HEK293 (cell line): ENCODE measurements at regions not wholly inside any gene's neighbourhood (a gene's known extent, or its start where the extent isn't known, plus 50 kb on each side); places are given as distances from the start of the nearest gene placed in this dataset.
"Not testable (repeated sequence)": the region's sequence is repeated elsewhere in the genome, so short reads cannot be mapped to it uniquely, and the experiment has no call there.

Source experiments
- CTCF ChIA-PET: fragments of 350-600 bp; formaldehyde crosslinking; extraction: SDS; loops from one replicate; lab custom pipeline; 2021; ENCODE audit warnings: antibody characterized with exemption; lab: Yijun Ruan, JAX
- POLR2A ChIA-PET: fragments of 300-600 bp; formaldehyde crosslinking; extraction: SDS; loops from one replicate; lab custom pipeline; 2020; ENCODE audit warnings: antibody characterized with exemption, inconsistent platforms; lab: Yijun Ruan, JAX
- H3K27ac ChIP-seq: fragments of 200-500 bp; sonication (Bioruptor generic); 2 replicates; pipeline ENCODE4 v1.5.1; 2014; ENCODE audit warnings: low read depth, low read length, control low read depth, inconsistent platforms; ENCODE audit errors: extremely low read depth
- H3K36me3 ChIP-seq, 2 experiments: fragments of 200-500 bp in 1 of 2; sonication (Bioruptor generic) in 1 of 2; 1 replicate in 1 of 2; 2 replicates in 1 of 2; pipeline ENCODE4 v1.5.1; 2014 to 2017; ENCODE audit warnings: inconsistent platforms in 2 of 2, low read length in 2 of 2; ENCODE audit not compliant: control insufficient read depth in 2 of 2, insufficient read depth in 1 of 2
- H3K4me1 ChIP-seq: fragments of 200-500 bp; sonication (Bioruptor generic); 2 replicates; pipeline ENCODE4 v1.5.1; 2014; ENCODE audit warnings: mild to moderate bottlenecking, low read length, inconsistent platforms; ENCODE audit not compliant: control insufficient read depth, insufficient read depth
- H3K4me3 ChIP-seq: 2 replicates; pipeline ENCODE4 v1.5.1; 2011; ENCODE audit warnings: low read depth, mild to moderate bottlenecking, control low read depth, low read length, moderate library complexity
- H3K9me3 ChIP-seq: fragments of 200-500 bp; sonication (Bioruptor generic); 2 replicates; pipeline ENCODE4 v1.5.1; 2014; ENCODE audit warnings: low read depth, low read length, inconsistent platforms; ENCODE audit not compliant: control insufficient read depth, insufficient read depth
- BCL11B ChIP-seq: fragments of 450-650 bp; formaldehyde crosslinking; IDR thresholded peaks from 2 replicates; pipeline ENCODE4 v1.5.1; 2016; ENCODE audit warnings: low read depth, missing biosample characterization, missing genetic modification characterization
- BCL6B ChIP-seq: fragments of 450-650 bp; formaldehyde crosslinking; IDR thresholded peaks from 2 replicates; pipeline ENCODE4 v1.5.1; 2017; ENCODE audit warnings: missing biosample characterization, missing genetic modification characterization
- HOXC10 ChIP-seq: sonication (generic); formaldehyde crosslinking; IDR thresholded peaks from 2 replicates; pipeline ENCODE4 v1.8.1; 2023; ENCODE audit warnings: mild to moderate bottlenecking, missing genetic modification reagents
- TRIM28 ChIP-seq: IDR thresholded peaks from 2 replicates; pipeline ENCODE4 v1.6.1; 2011; ENCODE audit warnings: low read length, control low read depth, borderline replicate concordance
- ZBTB17 ChIP-seq: fragments of 450-650 bp; formaldehyde crosslinking; IDR thresholded peaks from 2 replicates; pipeline ENCODE4 v1.5.1; 2016; ENCODE audit warnings: missing biosample characterization, missing genetic modification characterization
- ZBTB8A ChIP-seq: fragments of 450-650 bp; formaldehyde crosslinking; IDR thresholded peaks from 2 replicates; pipeline ENCODE4 v1.5.1; 2016; ENCODE audit warnings: missing biosample characterization, missing genetic modification characterization
- ZNF133 ChIP-seq: fragments of 450-650 bp; formaldehyde crosslinking; IDR thresholded peaks from 2 replicates; pipeline ENCODE4 v1.5.1; 2016; ENCODE audit warnings: missing biosample characterization, missing genetic modification characterization
- ZNF146 ChIP-seq: fragments of 450-650 bp; formaldehyde crosslinking; IDR thresholded peaks from 2 replicates; pipeline ENCODE4 v1.5.1; 2016; ENCODE audit warnings: missing biosample characterization, missing genetic modification characterization
- ZNF184 ChIP-seq: fragments of 450-650 bp; IDR thresholded peaks from 2 replicates; pipeline ENCODE4 v1.5.1; 2018; ENCODE audit warnings: missing biosample characterization, mild to moderate bottlenecking, missing genetic modification characterization
- ZNF292 ChIP-seq: fragments of 450-650 bp; formaldehyde crosslinking; IDR thresholded peaks from 2 replicates; pipeline ENCODE4 v1.5.1; 2016; ENCODE audit warnings: low read depth, missing biosample characterization, missing genetic modification characterization, borderline replicate concordance
- ZNF366 ChIP-seq: fragments of 450-650 bp; formaldehyde crosslinking; conservative IDR thresholded peaks from 2 replicates; pipeline ENCODE4 v1.5.1; 2016; ENCODE audit warnings: missing biosample characterization, missing genetic modification characterization
- ZNF394 ChIP-seq: fragments of 450-650 bp; formaldehyde crosslinking; IDR thresholded peaks from 2 replicates; pipeline ENCODE4 v1.5.1; 2016; ENCODE audit warnings: missing biosample characterization, missing genetic modification characterization, mild to moderate bottlenecking, moderate library complexity, borderline replicate concordance
- ZNF398 ChIP-seq: fragments of 450-650 bp; formaldehyde crosslinking; IDR thresholded peaks from 2 replicates; pipeline ENCODE4 v1.5.1; 2017; ENCODE audit warnings: missing biosample characterization, missing genetic modification characterization
- ZNF426 ChIP-seq: fragments of 450-650 bp; formaldehyde crosslinking; IDR thresholded peaks from 2 replicates; pipeline ENCODE4 v1.5.1; 2017; ENCODE audit warnings: missing biosample characterization, missing genetic modification characterization, mild to moderate bottlenecking, inconsistent platforms, moderate library complexity
- ZNF433 ChIP-seq: fragments of 450-650 bp; formaldehyde crosslinking; IDR thresholded peaks from 2 replicates; pipeline ENCODE4 v1.5.1; 2016; ENCODE audit warnings: missing biosample characterization, missing genetic modification characterization, low read depth
- ZNF473 ChIP-seq: fragments of 450-650 bp; formaldehyde crosslinking; IDR thresholded peaks from 2 replicates; pipeline ENCODE4 v1.5.1; 2017; ENCODE audit warnings: missing biosample characterization, missing genetic modification characterization
- ZNF501 ChIP-seq: fragments of 450-650 bp; formaldehyde crosslinking; IDR thresholded peaks from 2 replicates; pipeline ENCODE4 v1.5.1; 2016; ENCODE audit warnings: missing biosample characterization, missing genetic modification characterization
- ZNF544 ChIP-seq: fragments of 450-650 bp; formaldehyde crosslinking; IDR thresholded peaks from 2 replicates; pipeline ENCODE4 v1.5.0; 2017; ENCODE audit warnings: missing biosample characterization, missing genetic modification characterization
- ZNF558 ChIP-seq: fragments of 450-650 bp; formaldehyde crosslinking; IDR thresholded peaks from 2 replicates; pipeline ENCODE4 v1.5.1; 2016; ENCODE audit warnings: missing biosample characterization, missing genetic modification characterization
- ZNF658 ChIP-seq: fragments of 450-650 bp; formaldehyde crosslinking; IDR thresholded peaks from 2 replicates; pipeline ENCODE4; 2016; ENCODE audit warnings: missing biosample characterization, missing genetic modification characterization
- ZNF677 ChIP-seq: fragments of 450-650 bp; IDR thresholded peaks from 2 replicates; pipeline ENCODE4 v1.5.0; 2018; ENCODE audit warnings: missing biosample characterization, mild to moderate bottlenecking, missing genetic modification characterization, moderate library complexity
- ZSCAN23 ChIP-seq: fragments of 450-650 bp; formaldehyde crosslinking; IDR thresholded peaks from 2 replicates; pipeline ENCODE4 v1.5.1; 2016; ENCODE audit warnings: missing biosample characterization, missing genetic modification characterization
- ZSCAN30 ChIP-seq: fragments of 450-650 bp; IDR thresholded peaks from 2 replicates; pipeline ENCODE4 v1.5.1; 2018; ENCODE audit warnings: missing biosample characterization, mild to moderate bottlenecking, missing genetic modification characterization, moderate library complexity

GRCh38 chr12:131365821-131366260, 345.0 kb upstream of the SFSWAP start:
- no peaks in the 10 kb centered on the region for H3K4me1 ChIP-seq
- H3K4me3 ChIP-seq: no peak overlapping the region
- TF ChIP-seq ZNF658 (tag by site-specific recombination) (no peak), ZNF366 (no peak), ZSCAN30 (tag by site-specific recombination) (no peak), ZNF544 (no peak), ZNF394 (tag by site-specific recombination) (no peak), ZNF473 (no peak), ZNF398 (tag by site-specific recombination) (no peak), ZBTB17 (tag by site-specific recombination) (no peak), TRIM28 (no peak), ZSCAN23 (no peak), BCL11B (no peak), ZNF558 (tag by site-specific recombination) (no peak), ZNF501 (tag by site-specific recombination) (no peak), ZNF426 (tag by site-specific recombination) (no peak), ZNF184 (tag by site-specific recombination) (no peak), HOXC10 (CRISPR knock-in tag) (no peak), ZNF433 (tag by site-specific recombination) (no peak), BCL6B (no peak)
- POLR2A ChIA-PET: no interaction called here
- CTCF ChIA-PET: interaction anchor here (0.7 kb wide), 1 partner anchor 11 kb away, joined by 4 read pairs; no protein-coding TSS in a partner anchor
- H3K27ac ChIP-seq: no peak overlapping the region
- H3K36me3 ChIP-seq: no peaks in the 10 kb centered on the region
- H3K9me3 ChIP-seq: no peaks in the 10 kb centered on the region

- POLR2A ChIA-PET: no interaction called here
- no peak overlapping the region for H3K4me3 ChIP-seq
- no peak overlapping the region for H3K27ac ChIP-seq
- TF ChIP-seq ZNF292 (tag by site-specific recombination) (no peak), ZNF133 (tag by site-specific recombination) (no peak), ZBTB8A (tag by site-specific recombination) (no peak), ZNF146 (tag by site-specific recombination) (no peak), ZNF677 (tag by site-specific recombination) (no peak)
- H3K36me3 ChIP-seq: no peaks in the 10 kb centered on the region
- CTCF ChIA-PET: no interaction called here
- no peaks in the 10 kb centered on the region for H3K9me3 ChIP-seq
- H3K4me1 ChIP-seq: no peaks in the 10 kb centered on the region
Observed at GRCh38 chr12:131366261-131366871, 344.5 kb upstream of the SFSWAP start.

GRCh38 chr12:131367067-131367982, 343.6 kb upstream of the SFSWAP start:
- H3K4me3 ChIP-seq, CTCF ChIA-PET, POLR2A ChIA-PET, H3K4me1 ChIP-seq, H3K36me3 ChIP-seq, H3K9me3 ChIP-seq, H3K27ac ChIP-seq: not testable (repeated sequence)
